ENCODE measurements at regions not wholly inside any gene's neighbourhood (a gene's known extent, or its start where the extent isn't known, plus 50 kb on each side); places are given as distances from the start of the nearest gene placed in this dataset.

DNA sequence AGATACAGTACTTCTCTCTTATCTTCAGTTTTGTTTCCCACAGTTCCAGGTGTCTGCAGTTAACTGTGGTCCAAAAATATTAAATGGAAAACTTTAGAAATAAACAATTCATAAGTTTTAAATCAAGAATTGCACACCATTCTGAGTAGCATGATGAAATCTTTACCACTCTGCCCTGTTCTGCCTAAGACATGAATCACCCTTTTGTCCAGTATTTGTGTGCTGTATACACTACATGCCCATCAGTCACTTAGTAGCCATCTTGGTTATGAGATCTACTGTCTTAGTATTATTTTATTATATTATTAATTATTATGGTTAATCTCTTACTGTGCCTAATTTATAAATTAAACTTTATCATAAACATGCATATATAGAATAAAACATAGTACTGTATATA lies 279.0 kb downstream of the OGFRL1 start:
- H3K27me3 ChIP-seq (ENCODE audit: control insufficient read depth in 2 of 2, insufficient read depth in 2 of 2, low read length in 2 of 2), result no peaks in the 10 kb centered on the region
- H3K9me3 ChIP-seq (replicated peaks in 1 of 2; ENCODE audit: control insufficient read depth in 1 of 2, insufficient read depth in 1 of 2, low read length in 2 of 2), result no peaks in the 10 kb centered on the region
- TF ChIP-seq, protein P1, sequence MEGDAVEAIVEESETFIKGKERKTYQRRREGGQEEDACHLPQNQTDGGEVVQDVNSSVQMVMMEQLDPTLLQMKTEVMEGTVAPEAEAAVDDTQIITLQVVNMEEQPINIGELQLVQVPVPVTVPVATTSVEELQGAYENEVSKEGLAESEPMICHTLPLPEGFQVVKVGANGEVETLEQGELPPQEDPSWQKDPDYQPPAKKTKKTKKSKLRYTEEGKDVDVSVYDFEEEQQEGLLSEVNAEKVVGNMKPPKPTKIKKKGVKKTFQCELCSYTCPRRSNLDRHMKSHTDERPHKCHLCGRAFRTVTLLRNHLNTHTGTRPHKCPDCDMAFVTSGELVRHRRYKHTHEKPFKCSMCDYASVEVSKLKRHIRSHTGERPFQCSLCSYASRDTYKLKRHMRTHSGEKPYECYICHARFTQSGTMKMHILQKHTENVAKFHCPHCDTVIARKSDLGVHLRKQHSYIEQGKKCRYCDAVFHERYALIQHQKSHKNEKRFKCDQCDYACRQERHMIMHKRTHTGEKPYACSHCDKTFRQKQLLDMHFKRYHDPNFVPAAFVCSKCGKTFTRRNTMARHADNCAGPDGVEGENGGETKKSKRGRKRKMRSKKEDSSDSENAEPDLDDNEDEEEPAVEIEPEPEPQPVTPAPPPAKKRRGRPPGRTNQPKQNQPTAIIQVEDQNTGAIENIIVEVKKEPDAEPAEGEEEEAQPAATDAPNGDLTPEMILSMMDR (IDR thresholded peaks at IDR 0.05), result no peak
- H4K20me1 ChIP-seq (ENCODE audit: insufficient read depth, low read length), result no peaks in the 10 kb centered on the region
- no peaks in the 10 kb centered on the region for H3K79me2 ChIP-seq (ENCODE audit: insufficient read depth, low read length)
- no peak overlapping the region for H3K27ac ChIP-seq (ENCODE audit: low read depth in 1 of 2, low read length in 2 of 2)
- no peaks in the 10 kb centered on the region for H3K36me3 Mint-ChIP-seq
- H2AFZ ChIP-seq (ENCODE audit: insufficient read depth, low read depth, low read length, poor library complexity, severe bottlenecking), result no peak overlapping the region
- H3K9me3 Mint-ChIP-seq, result peaks cover 0 to 5% (median 3%) of the 10 kb centered on the region in 7 donors
- no peak overlapping the region for H3K4me2 ChIP-seq (replicated peaks; ENCODE audit: extremely low read depth, low read length, poor library complexity, severe bottlenecking)
- H3K27me3 Mint-ChIP-seq (ENCODE audit: low read depth in 3 of 3), result peaks cover 0 to 2% (median 1%) of the 10 kb centered on the region in 3 donors
- H3K4me1 ChIP-seq (ENCODE audit: control insufficient read depth in 1 of 2, insufficient read depth in 2 of 2, low read length in 2 of 2), result no peaks in the 10 kb centered on the region
- no peak for DNase-seq
- H3K36me3 ChIP-seq (replicated peaks in 1 of 2; ENCODE audit: control insufficient read depth in 1 of 2, insufficient read depth in 2 of 2, low read length in 2 of 2), result no peaks in the 10 kb centered on the region
- no peak overlapping the region for H3K4me3 Mint-ChIP-seq
- H3K4me1 Mint-ChIP-seq, result no peaks in the 10 kb centered on the region
- H3K4me3 ChIP-seq (replicated peaks in 1 of 3; ENCODE audit: low read depth in 2 of 3, low read length in 3 of 3), result no peak overlapping the region
- no peak overlapping the region for H3K9ac ChIP-seq (ENCODE audit: insufficient read depth, low read length, poor library complexity, severe bottlenecking)
- intact Hi-C loops (cut with micrococcal nuclease), result no loop called here
- no peak overlapping the region for H3K27ac Mint-ChIP-seq

DNA sequence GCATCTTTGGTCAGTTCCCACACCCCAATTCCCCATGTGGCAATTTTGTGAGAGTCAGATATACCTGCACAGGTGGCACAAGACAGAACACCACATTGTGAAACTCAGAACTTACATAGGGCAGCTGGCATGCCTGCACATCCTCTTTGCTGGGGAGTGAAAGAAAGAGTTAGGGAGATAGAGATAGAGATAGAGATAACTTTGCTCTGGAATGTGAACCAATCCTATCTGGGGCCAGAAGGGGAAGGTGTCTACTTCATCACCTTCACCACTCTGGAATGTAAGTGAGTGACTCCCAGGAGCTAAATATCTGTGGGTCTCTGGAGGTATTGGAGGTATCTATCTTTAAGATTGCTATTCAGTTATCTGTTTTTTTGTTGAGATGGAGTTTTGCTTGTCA lies 289.2 kb downstream of the OGFRL1 start:
- Histone ChIP-seq H3K9ac (ENCODE audit: insufficient read depth, low read length, poor library complexity, severe bottlenecking) (no peak overlapping the region), H4K20me1 (ENCODE audit: insufficient read depth, low read length) (no peaks in the 10 kb centered on the region), H3K27ac (ENCODE audit: low read depth in 1 of 2, low read length in 2 of 2) (no peak overlapping the region), H3K4me2 (replicated peaks; ENCODE audit: extremely low read depth, low read length, poor library complexity, severe bottlenecking) (no peak overlapping the region), H3K36me3 (replicated peaks in 1 of 2; ENCODE audit: control insufficient read depth in 1 of 2, insufficient read depth in 2 of 2, low read length in 2 of 2) (no peaks in the 10 kb centered on the region), H3K4me3 (replicated peaks in 1 of 3; ENCODE audit: low read depth in 2 of 3, low read length in 3 of 3) (no peak overlapping the region), H3K79me2 (ENCODE audit: insufficient read depth, low read length) (no peaks in the 10 kb centered on the region), H2AFZ (ENCODE audit: insufficient read depth, low read depth, low read length, poor library complexity, severe bottlenecking) (no peak overlapping the region), H3K27me3 (ENCODE audit: control insufficient read depth in 2 of 2, insufficient read depth in 2 of 2, low read length in 2 of 2) (no peaks in the 10 kb centered on the region), H3K4me1 (ENCODE audit: control insufficient read depth in 1 of 2, insufficient read depth in 2 of 2, low read length in 2 of 2) (no peaks in the 10 kb centered on the region), H3K9me3 (replicated peaks in 1 of 2; ENCODE audit: control insufficient read depth in 1 of 2, insufficient read depth in 1 of 2, low read length in 2 of 2) (no peaks in the 10 kb centered on the region)
- Mint-ChIP-seq H3K27ac (no peak overlapping the region), H3K27me3 (ENCODE audit: low read depth in 3 of 3) (peaks cover 0 to 2% (median 2%) of the 10 kb centered on the region in 3 donors), H3K4me3 (no peak overlapping the region), H3K36me3 (no peaks in the 10 kb centered on the region), H3K4me1 (no peaks in the 10 kb centered on the region), H3K9me3 (peaks cover 0 to 3% (median 0%) of the 10 kb centered on the region in 7 donors)
- TF ChIP-seq, protein P1 (IDR thresholded peaks at IDR 0.05), result no peak
- intact Hi-C loops (cut with micrococcal nuclease), result no loop called here
- DNase-seq, result no peak

All from CD14-positive monocyte (primary cell).